Frontal cortex (tissue), 3 donors: ENCODE measurements at regions not wholly inside any gene's neighbourhood (a gene's known extent, or its start where the extent isn't known, plus 50 kb on each side); places are given as distances from the start of the nearest gene placed in this dataset.
"Not testable (repeated sequence)": the region's sequence is repeated elsewhere in the genome, so short reads cannot be mapped to it uniquely, and the experiment has no call there.

Experiments
- DNase-seq, 2 donors: peaks; one replicate each; pipeline ENCODE4 v3.0.0; 2012; ENCODE audit warnings: low spot score in 2 of 2
- FAIRE-seq: peaks from 2 replicates; lab custom pipeline; 2012; peaks lifted over from hg19 to GRCh38; lab: Jason Lieb, UNC
- donor health status: control.
- donor health status: control.
- donor health status: control.

- FAIRE-seq (no peak), DNase-seq (peak in 1 of 2 donors; percentile 39)
Measured at GRCh38 chr20:56689318-56689717, 60.2 kb downstream of the TFAP2C start.

- DNase-seq: no peak
- FAIRE-seq: no peak
Measured at GRCh38 chr20:56689852-56690485, 60.9 kb downstream of the TFAP2C start.

- DNase-seq: no peak
- no peak for FAIRE-seq
Measured at GRCh38 chr20:56690531-56691175, 61.5 kb downstream of the TFAP2C start.

GRCh38 chr20:56691325-56691998 is 62.4 kb downstream of the TFAP2C start:
- DNase-seq (no peak), FAIRE-seq (no peak)

- DNase-seq (no peak), FAIRE-seq (no peak)
Measured at GRCh38 chr20:56693217-56693616, 64.1 kb downstream of the TFAP2C start.

GRCh38 chr20:56697476-56697875 is 68.4 kb downstream of the TFAP2C start:
- no peak for FAIRE-seq
- no peak for DNase-seq

- DNase-seq (no peak), FAIRE-seq (no peak)
Measured at GRCh38 chr20:56698297-56698696, 69.2 kb downstream of the TFAP2C start.

- FAIRE-seq: no peak
Measured at GRCh38 chr20:56698749-56699148, 69.6 kb downstream of the TFAP2C start.

GRCh38 chr20:56702931-56703840 is 74.1 kb downstream of the TFAP2C start:
- DNase-seq (peak; percentile 25 to 30), FAIRE-seq (no peak)

More at GRCh38 chr20:56698749-56699148, 69.6 kb downstream of the TFAP2C start:
- no peak for DNase-seq

- FAIRE-seq: no peak
Measured at GRCh38 chr20:56706867-56707360, 77.8 kb downstream of the TFAP2C start.

GRCh38 chr20:56708991-56709390 is 79.9 kb downstream of the TFAP2C start:
- no peak for DNase-seq
- FAIRE-seq: no peak

More at GRCh38 chr20:56706867-56707360, 77.8 kb downstream of the TFAP2C start:
- no peak for DNase-seq

GRCh38 chr20:56710125-56710524 is 81.0 kb downstream of the TFAP2C start:
- FAIRE-seq: no peak
- no peak for DNase-seq

- FAIRE-seq, DNase-seq: not testable (repeated sequence)
Measured at GRCh38 chr20:56710577-56710976, 81.5 kb downstream of the TFAP2C start.

- FAIRE-seq (no peak), DNase-seq (no peak)
Measured at GRCh38 chr20:56711018-56711417, 81.9 kb downstream of the TFAP2C start.

GRCh38 chr20:56715309-56715708 is 86.2 kb downstream of the TFAP2C start:
- FAIRE-seq (no peak), DNase-seq (no peak)

GRCh38 chr20:56715902-56716519 is 86.9 kb downstream of the TFAP2C start:
- no peak for FAIRE-seq
- no peak for DNase-seq

GRCh38 chr20:56716806-56717205 is 87.7 kb downstream of the TFAP2C start:
- no peak for FAIRE-seq

GRCh38 chr20:56718816-56719215 is 89.7 kb downstream of the TFAP2C start:
- FAIRE-seq (no peak), DNase-seq (no peak)

More at GRCh38 chr20:56716806-56717205, 87.7 kb downstream of the TFAP2C start:
- no peak for DNase-seq

GRCh38 chr20:56720620-56721213 is 91.6 kb downstream of the TFAP2C start:
- DNase-seq (no peak), FAIRE-seq (no peak)
